T-helper 17 cell (primary cell): ENCODE measurements at regions not wholly inside any gene's neighbourhood (a gene's known extent, or its start where the extent isn't known, plus 50 kb on each side); places are given as distances from the start of the nearest gene placed in this dataset.

Experiments used
- ATAC-seq: fragments of 150-1000 bp; cut with Tn5 transposase; 2 replicates; pipeline ENCODE4 v1.10.0; 2021; ENCODE audit warnings: mild to moderate bottlenecking, moderate library complexity
- DNase-seq, 3 donors: peaks; one replicate each; pipeline versions ENCODE4 v3.0.0 to v3.0.0-alpha.2; 2020 to 2021
- H3K9me3 ChIP-seq: one replicate; pipeline ENCODE4 v1.7.0; 2013; ENCODE audit warnings: low read length, mild to moderate bottlenecking; ENCODE audit not compliant: control insufficient read depth, poor library complexity, severe bottlenecking
- H3K27ac Mint-ChIP-seq: one replicate; pipeline ENCODE4 v1.8.0; 2022; ENCODE audit warnings: mild to moderate bottlenecking, moderate library complexity, mixed read lengths
- H3K27me3 Mint-ChIP-seq: one replicate; pipeline ENCODE4 v1.8.0; 2022; ENCODE audit warnings: mixed read lengths
- H3K36me3 Mint-ChIP-seq: one replicate; pipeline ENCODE4 v1.8.0; 2022; ENCODE audit warnings: low read depth, mixed read lengths
- H3K4me1 Mint-ChIP-seq: one replicate; pipeline ENCODE4 v1.8.0; 2022; ENCODE audit warnings: mild to moderate bottlenecking, mixed read lengths
- H3K4me3 Mint-ChIP-seq: one replicate; pipeline ENCODE4 v1.8.0; 2022; ENCODE audit warnings: mild to moderate bottlenecking, moderate library complexity, mixed read lengths

DNA sequence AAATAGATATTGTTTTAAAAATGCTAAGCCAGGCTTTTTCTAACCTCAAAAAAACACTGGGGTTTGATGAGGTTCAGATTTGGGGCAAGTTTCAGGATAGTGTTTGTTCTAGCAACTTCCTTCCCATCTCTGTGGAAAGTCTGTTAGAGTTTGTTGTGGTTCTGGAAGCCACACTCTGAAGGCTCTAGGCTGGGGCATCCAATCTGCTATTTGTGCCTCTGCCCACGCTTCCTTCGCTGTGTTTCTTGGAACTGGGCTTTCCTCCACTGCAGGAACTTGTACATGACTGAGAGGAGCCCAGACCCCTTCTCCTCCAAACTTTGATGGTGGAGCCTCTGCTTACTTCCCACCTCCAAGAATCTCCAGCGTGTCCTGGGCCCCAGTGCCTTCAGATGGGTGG is 108.5 kb upstream of the SLC25A13 start:
- Mint-ChIP-seq H3K27ac (no peak overlapping the region), H3K4me1 (peaks cover 6% of the 10 kb centered on the region), H3K27me3 (peaks cover 16% of the 10 kb centered on the region), H3K4me3 (no peak overlapping the region), H3K36me3 (no peaks in the 10 kb centered on the region)
- no peak for DNase-seq
- no peak for ATAC-seq
- H3K9me3 ChIP-seq, result no peaks in the 10 kb centered on the region

DNA sequence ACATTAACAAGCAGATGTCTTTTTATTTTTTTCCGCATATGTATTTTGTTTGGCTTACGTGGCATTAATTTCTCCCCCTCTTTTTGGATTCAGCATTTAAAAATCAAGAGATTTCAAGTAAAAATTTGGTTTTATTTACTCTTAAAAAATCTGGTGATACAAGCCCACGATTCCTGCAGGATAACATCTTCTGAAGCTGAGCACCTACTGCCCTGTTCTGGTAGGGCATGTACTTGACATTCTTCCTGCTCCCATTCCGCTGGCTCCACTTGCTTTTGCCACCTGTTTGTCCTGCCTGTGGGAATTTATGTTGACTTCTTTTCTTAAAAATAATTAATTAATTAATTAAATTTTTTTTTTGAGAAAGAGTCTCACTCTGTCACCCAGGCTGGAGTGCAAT is 105.2 kb upstream of the SLC25A13 start:
- no peaks in the 10 kb centered on the region for H3K36me3 Mint-ChIP-seq
- DNase-seq, result no peak
- no peaks in the 10 kb centered on the region for H3K9me3 ChIP-seq
- peaks cover 6% of the 10 kb centered on the region for H3K4me1 Mint-ChIP-seq
- no peak overlapping the region for H3K4me3 Mint-ChIP-seq
- no peak for ATAC-seq
- no peak overlapping the region for H3K27ac Mint-ChIP-seq
- H3K27me3 Mint-ChIP-seq, result peaks cover 30% of the 10 kb centered on the region

DNA sequence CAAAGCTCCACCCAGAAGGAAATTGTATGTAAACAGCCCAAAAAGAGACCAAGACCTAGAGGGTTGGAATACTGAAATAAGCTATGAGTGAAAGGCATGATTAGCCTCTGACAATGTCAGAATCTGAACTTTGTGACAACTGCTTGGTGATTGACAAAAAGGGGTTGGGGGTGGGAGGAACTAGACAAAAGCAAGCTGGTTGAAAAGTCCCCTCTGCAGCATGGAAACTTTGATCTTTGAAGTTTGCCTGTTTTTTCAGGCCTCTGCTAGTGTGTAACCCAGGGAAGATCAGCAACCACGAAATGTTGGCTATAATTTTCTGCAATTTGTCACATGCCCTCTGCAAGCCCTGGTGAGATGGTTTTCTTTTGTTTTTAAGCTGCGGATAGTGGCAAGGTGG is 104.8 kb upstream of the SLC25A13 start:
- H3K27me3 Mint-ChIP-seq, result peaks cover 33% of the 10 kb centered on the region
- no peaks in the 10 kb centered on the region for H3K36me3 Mint-ChIP-seq
- no peak overlapping the region for H3K27ac Mint-ChIP-seq
- H3K4me3 Mint-ChIP-seq, result no peak overlapping the region
- no peaks in the 10 kb centered on the region for H3K9me3 ChIP-seq
- no peak for ATAC-seq
- H3K4me1 Mint-ChIP-seq, result peaks cover 6% of the 10 kb centered on the region
- no peak for DNase-seq

DNA sequence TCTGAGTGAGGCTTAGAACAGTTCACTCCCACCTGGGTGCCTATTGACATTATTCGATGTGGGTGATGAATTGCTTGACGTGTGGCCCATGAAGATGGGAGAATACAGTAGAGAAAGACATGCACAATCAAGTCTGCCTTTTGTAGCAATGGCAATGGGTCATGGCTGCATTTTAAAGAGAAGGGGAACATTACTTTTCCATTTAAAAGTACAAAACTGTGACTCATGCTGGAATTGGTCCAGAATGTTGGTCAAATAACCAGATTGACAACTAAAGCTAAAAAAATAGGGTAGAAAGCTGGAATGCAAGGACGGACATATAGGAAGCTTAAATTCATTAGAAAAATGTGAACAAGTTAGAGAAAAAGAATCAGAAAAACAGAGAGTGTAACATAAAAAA is 104.1 kb upstream of the SLC25A13 start:
- no peaks in the 10 kb centered on the region for H3K9me3 ChIP-seq

DNA sequence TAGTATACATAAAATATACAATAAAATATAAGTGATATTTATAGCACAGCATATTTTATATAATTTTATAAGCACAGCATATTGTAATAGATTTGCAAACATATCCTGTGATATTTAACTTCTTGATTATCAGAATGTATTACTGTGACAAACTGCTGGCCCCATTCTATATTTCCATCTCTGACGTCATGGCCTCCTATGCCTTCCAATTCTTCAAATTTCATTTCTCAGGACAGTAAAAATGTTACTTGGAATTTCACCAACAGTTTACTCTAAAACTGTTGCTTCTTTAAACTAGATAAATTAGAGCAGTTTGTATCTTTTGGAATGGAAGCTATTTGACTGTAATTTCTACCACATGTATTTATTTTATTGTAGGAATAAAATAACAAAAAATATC is 102.5 kb upstream of the SLC25A13 start:
- H3K4me3 Mint-ChIP-seq, result no peak overlapping the region
- no peaks in the 10 kb centered on the region for H3K4me1 Mint-ChIP-seq
- H3K9me3 ChIP-seq, result no peaks in the 10 kb centered on the region
- ATAC-seq (no peak), DNase-seq (no peak)
- H3K36me3 Mint-ChIP-seq, result no peaks in the 10 kb centered on the region
- peaks cover 33% of the 10 kb centered on the region for H3K27me3 Mint-ChIP-seq
- H3K27ac Mint-ChIP-seq, result no peak overlapping the region

More for the DNA sequence above, 104.1 kb upstream of the SLC25A13 start:
- peaks cover 6% of the 10 kb centered on the region for H3K4me1 Mint-ChIP-seq
- DNase-seq (no peak), ATAC-seq (no peak)
- no peak overlapping the region for H3K4me3 Mint-ChIP-seq
- H3K27me3 Mint-ChIP-seq, result peaks cover 33% of the 10 kb centered on the region
- H3K27ac Mint-ChIP-seq, result no peak overlapping the region
- no peaks in the 10 kb centered on the region for H3K36me3 Mint-ChIP-seq

DNA sequence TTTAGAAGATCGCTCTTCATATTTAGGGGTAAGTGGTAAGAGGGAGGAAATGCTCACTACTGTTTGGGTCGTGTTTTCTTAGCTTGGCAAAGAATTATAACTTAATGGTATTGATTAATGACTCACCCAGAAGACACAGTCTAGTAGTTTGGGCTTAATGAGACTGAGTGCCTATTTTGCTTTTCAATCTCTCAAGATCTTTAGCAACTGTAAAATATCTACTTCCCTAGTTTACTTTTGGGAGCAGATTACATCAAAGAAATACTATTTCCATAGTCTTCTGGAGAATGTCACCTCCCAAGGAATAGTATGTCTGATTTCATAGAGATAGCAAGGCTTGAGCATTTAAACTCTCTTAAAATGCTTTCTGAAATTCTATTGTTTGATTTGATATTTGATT is 100.5 kb upstream of the SLC25A13 start:
- H3K27ac Mint-ChIP-seq, result no peak overlapping the region
- H3K27me3 Mint-ChIP-seq, result peaks cover 38% of the 10 kb centered on the region
- H3K9me3 ChIP-seq, result no peaks in the 10 kb centered on the region
- DNase-seq (no peak), ATAC-seq (no peak)
- H3K4me3 Mint-ChIP-seq, result no peak overlapping the region
- peaks cover 3% of the 10 kb centered on the region for H3K4me1 Mint-ChIP-seq
- H3K36me3 Mint-ChIP-seq, result no peaks in the 10 kb centered on the region

DNA sequence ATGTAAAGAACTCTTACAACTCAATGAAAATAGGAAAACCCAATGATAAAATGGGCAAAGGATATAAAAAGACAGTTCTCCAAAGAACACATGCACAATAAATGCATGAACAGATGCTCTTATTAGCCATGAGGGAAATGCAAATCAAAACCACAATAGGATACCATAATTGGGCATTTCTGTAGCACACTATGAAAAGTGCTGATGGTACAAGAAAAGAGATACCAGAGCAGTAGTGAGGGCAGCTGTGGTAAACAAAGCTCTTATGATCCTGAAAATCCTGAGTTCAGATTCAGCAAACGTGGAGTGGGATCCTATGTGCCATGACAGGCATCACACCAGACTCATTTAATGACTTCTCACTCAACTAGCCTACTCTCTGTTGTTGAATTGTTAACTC is 96.7 kb upstream of the SLC25A13 start:
- H3K27ac Mint-ChIP-seq, result no peak overlapping the region
- peaks cover 5% of the 10 kb centered on the region for H3K4me1 Mint-ChIP-seq
- H3K36me3 Mint-ChIP-seq, result no peaks in the 10 kb centered on the region
- H3K27me3 Mint-ChIP-seq, result peaks cover 31% of the 10 kb centered on the region
- no peak for ATAC-seq
- no peak overlapping the region for H3K4me3 Mint-ChIP-seq
- no peaks in the 10 kb centered on the region for H3K9me3 ChIP-seq
- no peak for DNase-seq

DNA sequence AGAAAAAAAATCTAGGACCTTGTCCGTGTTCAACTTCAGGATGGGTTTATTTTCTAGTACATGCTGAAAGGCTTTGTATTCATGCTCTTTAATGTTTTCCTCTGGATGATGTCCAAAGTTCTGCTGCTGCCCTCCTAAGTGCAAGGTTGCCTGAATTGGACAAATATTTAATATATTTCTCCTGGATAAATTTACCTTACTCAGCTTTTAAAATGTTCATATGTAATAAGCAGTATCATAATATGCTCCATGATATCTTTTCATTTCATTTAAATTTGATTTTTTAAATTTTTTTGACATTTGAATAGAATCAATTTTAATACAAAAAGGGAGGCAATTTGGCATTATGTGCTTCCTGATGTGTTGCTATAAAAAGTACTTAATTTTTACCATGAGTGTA is 95.9 kb upstream of the SLC25A13 start:
- no peak overlapping the region for H3K27ac Mint-ChIP-seq

DNA sequence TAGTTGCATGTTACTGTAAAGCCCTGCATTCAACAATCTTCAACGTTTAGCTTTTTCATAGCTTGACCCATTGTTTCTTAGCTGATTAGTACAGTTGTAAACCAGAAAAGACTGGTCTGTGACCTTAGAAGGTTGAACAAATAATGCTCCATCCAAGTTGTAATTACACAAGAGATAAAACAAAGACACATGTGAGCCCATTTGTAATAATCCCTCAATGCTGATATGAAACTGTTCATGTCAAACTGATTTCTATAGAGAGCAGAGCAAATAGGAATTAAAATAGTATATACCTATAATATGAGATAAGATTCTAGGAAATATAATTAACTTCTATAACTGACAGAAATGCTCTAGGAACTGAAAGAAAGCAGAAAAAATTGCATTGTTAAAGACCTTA is 94.7 kb upstream of the SLC25A13 start:
- no peaks in the 10 kb centered on the region for H3K9me3 ChIP-seq
- Mint-ChIP-seq H3K36me3 (no peaks in the 10 kb centered on the region), H3K27me3 (peaks cover 29% of the 10 kb centered on the region), H3K4me1 (peaks cover 5% of the 10 kb centered on the region), H3K27ac (no peak overlapping the region), H3K4me3 (no peak overlapping the region)
- no peak for ATAC-seq
- no peak for DNase-seq

More for the DNA sequence above, 95.9 kb upstream of the SLC25A13 start:
- ATAC-seq (no peak), DNase-seq (no peak)
- no peaks in the 10 kb centered on the region for H3K9me3 ChIP-seq
- peaks cover 35% of the 10 kb centered on the region for H3K27me3 Mint-ChIP-seq
- H3K4me1 Mint-ChIP-seq, result peaks cover 5% of the 10 kb centered on the region
- H3K4me3 Mint-ChIP-seq, result no peak overlapping the region
- H3K36me3 Mint-ChIP-seq, result no peaks in the 10 kb centered on the region

DNA sequence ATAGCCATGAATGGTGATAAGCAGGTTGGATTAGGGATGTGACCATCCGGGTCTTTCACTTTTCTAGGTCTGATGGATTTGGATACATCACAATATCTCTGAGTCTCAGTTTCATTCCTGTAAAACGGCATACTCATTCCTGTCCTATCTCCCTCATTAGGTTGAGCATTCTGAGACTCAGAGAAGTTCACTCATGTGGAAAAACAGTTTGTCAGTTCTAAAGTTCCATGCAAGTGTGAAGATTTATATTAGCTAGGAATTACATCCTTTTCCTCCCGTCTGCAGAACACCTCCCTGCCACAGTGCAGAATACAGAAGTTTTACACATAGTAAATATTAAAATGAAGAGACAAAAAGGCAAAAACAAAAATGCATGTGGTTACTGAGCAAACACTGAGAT is 94.2 kb upstream of the SLC25A13 start:
- H3K27ac Mint-ChIP-seq, result no peak overlapping the region
- no peak overlapping the region for H3K4me3 Mint-ChIP-seq
- no peaks in the 10 kb centered on the region for H3K9me3 ChIP-seq
- no peak for DNase-seq
- no peak for ATAC-seq
- H3K4me1 Mint-ChIP-seq, result peaks cover 5% of the 10 kb centered on the region
- H3K36me3 Mint-ChIP-seq, result no peaks in the 10 kb centered on the region
- peaks cover 29% of the 10 kb centered on the region for H3K27me3 Mint-ChIP-seq

DNA sequence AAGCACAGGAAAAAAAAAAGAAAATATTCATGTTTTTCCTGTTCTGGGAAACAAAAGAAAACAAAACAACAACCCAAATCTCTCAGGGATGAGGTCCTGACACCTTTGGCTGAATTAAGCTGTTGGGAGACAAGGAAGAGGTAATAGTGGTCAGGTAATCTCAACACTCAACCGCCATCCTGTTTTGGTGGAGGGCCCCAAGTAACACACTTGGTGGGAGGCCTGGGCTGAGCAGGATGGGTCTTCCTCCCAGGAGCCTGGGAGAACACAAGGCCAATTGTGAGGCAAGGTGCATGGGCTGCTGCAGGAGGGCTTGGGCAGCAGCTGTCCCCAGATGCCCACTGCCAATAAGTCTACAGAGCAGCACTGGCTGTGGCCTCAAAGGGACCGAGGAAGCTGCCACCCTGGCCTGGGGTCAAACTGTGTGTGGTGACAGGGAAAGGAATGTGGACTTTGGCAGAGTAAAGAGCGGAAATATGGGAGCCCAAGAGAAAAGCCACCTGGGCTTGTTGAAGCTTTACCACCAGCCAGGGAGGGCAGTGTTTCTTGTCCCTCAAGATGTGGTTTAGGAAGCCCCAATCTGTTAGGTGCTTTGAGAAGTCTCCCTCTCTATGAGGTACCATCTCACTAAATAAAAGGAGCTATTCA is 93.5 kb upstream of the SLC25A13 start:
- no peak overlapping the region for H3K4me3 Mint-ChIP-seq
- DNase-seq (no peak), ATAC-seq (no peak)
- H3K27ac Mint-ChIP-seq, result no peak overlapping the region
- H3K36me3 Mint-ChIP-seq, result no peaks in the 10 kb centered on the region
- H3K4me1 Mint-ChIP-seq, result peaks cover 5% of the 10 kb centered on the region
- no peaks in the 10 kb centered on the region for H3K9me3 ChIP-seq
- H3K27me3 Mint-ChIP-seq, result peaks cover 29% of the 10 kb centered on the region

DNA sequence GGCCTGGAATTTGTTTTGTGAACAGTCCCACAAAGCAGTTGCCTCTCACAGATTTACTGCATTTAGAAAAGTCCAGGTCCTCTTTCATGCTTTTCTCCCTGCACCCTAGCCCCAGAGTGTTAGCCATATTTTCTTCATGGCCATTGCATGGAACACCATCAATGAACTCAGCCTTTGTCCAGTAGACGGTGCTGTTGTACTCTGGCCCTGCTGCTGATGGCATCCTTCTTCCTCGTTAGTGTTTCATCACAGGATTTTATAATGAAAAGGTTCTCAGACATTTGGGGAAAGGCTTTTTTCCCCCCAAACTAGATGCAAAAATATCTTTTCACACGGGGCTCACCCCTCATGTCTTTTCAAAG is 93.0 kb upstream of the SLC25A13 start:
- Mint-ChIP-seq H3K4me1 (peaks cover 5% of the 10 kb centered on the region), H3K27me3 (peaks cover 34% of the 10 kb centered on the region), H3K36me3 (no peaks in the 10 kb centered on the region), H3K27ac (no peak overlapping the region), H3K4me3 (no peak overlapping the region)
- DNase-seq (peak in 1 of 3 donors; percentile 29), ATAC-seq (peak; percentile 68)
- H3K9me3 ChIP-seq, result no peaks in the 10 kb centered on the region

DNA sequence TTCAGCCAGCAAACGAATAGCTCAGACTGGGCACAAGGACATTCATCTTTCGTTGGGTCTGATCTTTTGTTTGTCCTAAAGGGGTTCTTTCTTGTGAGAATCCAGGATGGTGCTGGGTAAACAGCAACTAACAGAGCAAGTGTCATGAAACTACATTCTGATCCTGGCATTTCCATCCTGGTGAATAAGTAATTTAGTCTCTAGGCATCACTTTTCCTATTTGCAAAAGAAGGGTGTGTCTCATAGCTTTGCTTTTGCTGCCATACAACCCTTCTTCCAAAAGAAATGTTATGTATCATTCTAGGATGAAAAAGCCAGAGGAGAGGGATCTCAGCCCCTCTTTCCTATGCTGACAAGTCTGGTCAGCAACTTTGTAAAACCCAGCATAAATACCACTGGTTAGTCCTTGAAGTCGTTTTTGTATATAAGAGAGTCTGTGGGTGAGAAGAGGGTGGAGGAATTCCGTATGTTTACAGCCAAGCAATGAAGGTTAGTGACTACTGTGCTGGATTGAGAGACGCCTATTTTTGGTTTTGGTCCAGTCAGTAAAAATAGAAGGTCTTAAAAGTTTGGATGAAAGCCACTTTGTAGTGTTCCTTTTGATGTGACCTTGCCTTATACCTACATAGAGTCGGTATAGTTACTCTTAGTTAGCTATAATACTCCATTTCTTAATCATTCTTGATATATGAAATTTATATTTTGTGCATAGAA is 88.4 kb upstream of the SLC25A13 start:
- Mint-ChIP-seq H3K27ac (peak overlapping the region; percentile 39), H3K4me3 (no peak overlapping the region), H3K27me3 (peaks cover 36% of the 10 kb centered on the region), H3K4me1 (peaks cover 2% of the 10 kb centered on the region), H3K36me3 (no peaks in the 10 kb centered on the region)
- ATAC-seq (no peak), DNase-seq (no peak)
- H3K9me3 ChIP-seq, result no peaks in the 10 kb centered on the region

DNA sequence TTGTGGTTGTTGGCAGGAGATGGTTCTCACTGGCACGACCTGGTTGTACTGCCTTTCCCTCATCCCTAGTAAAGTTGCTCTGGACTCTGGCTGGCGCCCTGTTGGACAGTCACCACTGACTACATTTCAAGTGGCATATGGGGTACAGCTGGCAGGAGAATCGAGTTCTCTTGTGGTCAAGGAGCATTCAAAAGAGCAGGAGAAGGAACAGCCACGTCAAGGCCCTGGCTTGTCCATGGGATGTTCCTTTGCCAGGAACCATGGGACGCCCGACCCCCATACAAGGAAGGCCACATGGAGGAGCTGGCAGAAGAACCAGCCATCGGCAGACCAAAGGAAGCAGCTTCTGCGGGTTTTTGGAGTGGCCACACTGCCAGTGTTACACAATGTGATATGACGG is 87.0 kb upstream of the SLC25A13 start:
- Mint-ChIP-seq H3K27ac (no peak overlapping the region), H3K27me3 (peaks cover 44% of the 10 kb centered on the region), H3K4me1 (no peaks in the 10 kb centered on the region), H3K36me3 (no peaks in the 10 kb centered on the region), H3K4me3 (no peak overlapping the region)
- H3K9me3 ChIP-seq, result no peaks in the 10 kb centered on the region
- no peak for ATAC-seq
- no peak for DNase-seq
